SK-MEL-5 (cell line): ENCODE measurements at regions not wholly inside any gene's neighbourhood (a gene's known extent, or its start where the extent isn't known, plus 50 kb on each side); places are given as distances from the start of the nearest gene placed in this dataset.
"Not testable (repeated sequence)": the region's sequence is repeated elsewhere in the genome, so short reads cannot be mapped to it uniquely, and the experiment has no call there.

Experiments
- DNase-seq: peaks from one replicate; pipeline ENCODE4 v3.0.0-alpha.2; 2016; ENCODE audit warnings: low read depth, low spot score
- in situ Hi-C: cut with HindIII; loops from 2 replicates; pipeline ENCODE4 v1.10.0; 2016; ENCODE audit warnings: low sequenced_read_pairs, high pct_unique_total_duplicates, low pct_unique_long_range_greater_than_20kb

DNA sequence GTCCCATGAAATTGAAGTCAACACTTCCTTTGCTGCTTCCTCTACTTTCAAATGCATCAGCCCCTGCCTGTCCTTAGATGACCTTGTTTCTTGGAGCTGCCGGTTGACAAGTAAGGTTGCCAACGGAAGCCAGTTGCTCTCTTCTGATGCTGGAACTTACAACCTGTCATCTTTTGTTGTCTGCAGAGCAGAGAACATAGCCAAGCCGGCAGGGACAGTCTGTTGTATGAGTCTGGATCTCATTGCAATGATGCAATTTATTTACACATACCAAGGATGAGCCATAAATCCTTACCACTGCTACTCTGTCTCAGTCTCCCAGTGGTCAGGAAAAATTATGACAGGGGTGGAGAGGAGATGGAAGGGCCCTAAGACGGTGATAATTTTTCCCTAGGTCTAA is 151.4 kb downstream of the BLID start:
- in situ Hi-C loops, result no loop called here
- DNase-seq, result no peak

DNA sequence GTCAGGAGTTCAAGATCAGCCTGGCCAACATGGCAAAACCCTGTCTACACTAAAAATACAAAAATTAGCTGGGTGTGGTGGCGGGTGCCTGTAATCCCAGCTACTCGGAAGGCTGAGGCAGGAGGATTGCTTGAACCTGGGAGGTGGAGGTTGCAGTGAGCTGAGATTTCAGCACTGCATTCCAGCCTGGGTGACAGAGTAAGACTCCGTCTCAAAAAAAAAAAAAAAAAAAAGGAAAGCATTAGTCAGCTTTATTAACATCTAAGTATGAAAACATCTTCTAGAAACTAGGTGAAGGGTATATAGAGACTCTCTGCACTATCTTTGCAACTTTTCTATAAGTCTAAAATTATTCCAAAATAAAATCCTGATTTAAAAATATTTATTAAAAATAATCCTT is 152.2 kb downstream of the BLID start:
- DNase-seq, in situ Hi-C loops: not testable (repeated sequence)

DNA sequence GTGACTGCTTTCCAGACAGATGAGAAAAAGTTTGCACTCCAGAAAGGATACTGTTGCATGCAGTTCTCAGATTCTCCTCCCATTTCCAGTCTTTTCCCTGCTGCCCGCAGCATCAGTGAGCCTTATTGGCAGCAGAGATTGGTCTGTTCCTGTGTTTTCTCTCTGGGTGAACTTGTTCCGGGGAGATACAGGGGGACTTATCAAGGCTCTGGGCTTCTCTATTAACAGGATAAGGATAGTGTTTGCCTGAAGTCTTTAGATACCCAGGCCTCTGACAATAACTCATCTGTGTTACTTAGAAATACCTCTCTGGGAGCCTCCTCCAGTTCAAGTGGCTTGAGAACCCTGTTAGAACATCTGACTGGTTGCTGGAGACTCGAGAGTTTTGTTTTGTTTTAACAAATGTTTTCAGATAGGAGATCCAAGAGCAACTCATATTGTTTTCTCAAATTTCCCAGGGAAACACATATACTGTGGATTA is 154.7 kb downstream of the BLID start:
- peak; percentile 20 for DNase-seq
- in situ Hi-C loops, result no loop called here

DNA sequence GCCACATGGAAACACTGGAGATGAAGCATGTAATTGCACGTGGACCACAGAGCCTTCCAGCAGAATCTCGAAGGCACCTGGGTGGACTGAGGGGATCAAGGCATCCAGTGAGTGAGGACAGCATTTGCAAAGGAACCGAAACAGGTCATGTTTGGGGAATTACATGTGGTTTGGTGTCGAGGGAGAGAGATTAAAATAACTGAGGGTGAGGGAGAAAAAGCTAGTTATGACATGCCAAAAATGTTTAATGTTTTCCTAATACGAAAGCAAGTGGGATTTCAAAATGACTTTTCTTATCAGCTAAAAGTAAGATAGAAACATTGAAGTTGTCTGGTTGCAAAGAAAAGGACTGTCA is 157.1 kb downstream of the BLID start:
- DNase-seq, result no peak
- in situ Hi-C loops, result no loop called here

DNA sequence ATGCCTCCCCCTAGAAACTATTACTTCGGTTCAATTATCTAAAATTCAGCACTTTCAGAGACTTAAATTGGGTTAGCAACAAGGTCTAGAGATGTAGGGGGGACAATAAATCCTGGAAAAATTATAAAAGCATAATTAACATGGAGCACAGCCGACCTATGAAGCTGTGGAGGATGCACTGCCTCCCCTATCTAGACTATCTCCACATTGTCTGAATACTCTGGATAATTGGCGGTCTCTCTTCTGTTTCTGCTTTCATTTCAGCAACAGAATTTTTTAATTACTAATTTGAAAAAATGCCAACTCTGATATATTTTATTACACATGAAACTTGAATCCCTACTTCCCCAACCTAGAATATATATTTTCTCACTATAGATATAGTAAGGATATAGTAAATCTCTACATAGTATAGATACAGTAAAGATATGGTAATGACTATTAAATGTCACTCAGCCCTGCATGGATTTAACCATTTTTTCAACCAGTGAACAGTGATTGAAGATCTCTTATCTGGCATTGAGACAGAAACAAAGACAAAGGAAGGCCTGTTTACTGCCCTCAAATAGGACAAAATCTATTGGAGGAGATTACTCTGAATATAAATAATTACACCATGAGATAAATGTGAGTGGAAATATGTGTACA is 157.6 kb downstream of the BLID start:
- in situ Hi-C loops, result no loop called here
- DNase-seq, result no peak

DNA sequence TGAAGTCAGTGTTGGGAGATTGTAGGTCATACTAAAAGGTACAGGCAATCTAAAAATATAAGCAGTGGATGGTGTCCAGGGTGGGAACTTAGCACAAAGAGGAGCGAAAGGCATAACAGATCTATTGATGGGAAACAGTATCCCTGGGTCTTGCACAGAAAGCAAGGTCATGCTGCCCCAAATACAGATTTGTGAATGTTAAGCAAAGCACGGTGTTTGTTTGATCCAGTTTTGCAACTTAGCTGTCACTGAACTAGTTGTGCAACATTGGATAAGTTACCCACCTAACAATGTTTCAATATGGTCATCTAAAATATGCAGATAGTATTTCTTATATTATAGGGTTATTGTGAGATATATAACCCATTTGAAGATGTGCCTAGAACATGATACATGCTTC is 162.9 kb downstream of the BLID start:
- in situ Hi-C loops, result no loop called here
- DNase-seq, result no peak

DNA sequence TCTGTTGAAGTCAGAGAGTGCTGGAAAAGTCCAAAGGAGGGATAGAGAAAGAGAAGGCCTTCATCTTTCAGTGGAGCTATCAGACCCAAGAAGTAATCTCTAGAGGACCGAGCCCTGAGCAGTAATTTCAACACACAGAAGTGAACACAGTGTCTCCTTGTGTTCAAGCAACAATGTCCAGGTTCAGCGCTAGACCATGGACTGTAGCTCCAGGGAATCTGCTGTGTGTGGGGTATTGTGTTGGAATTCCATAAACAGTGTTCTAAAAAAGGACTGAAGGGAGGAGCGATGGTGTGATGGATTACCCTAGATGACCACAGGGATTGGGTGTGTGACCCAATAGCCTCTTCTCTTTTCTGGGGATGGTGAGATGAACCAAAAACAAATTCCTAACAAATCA is 165.9 kb downstream of the BLID start:
- DNase-seq, result peak; percentile 90
- in situ Hi-C loops, result no loop called here

DNA sequence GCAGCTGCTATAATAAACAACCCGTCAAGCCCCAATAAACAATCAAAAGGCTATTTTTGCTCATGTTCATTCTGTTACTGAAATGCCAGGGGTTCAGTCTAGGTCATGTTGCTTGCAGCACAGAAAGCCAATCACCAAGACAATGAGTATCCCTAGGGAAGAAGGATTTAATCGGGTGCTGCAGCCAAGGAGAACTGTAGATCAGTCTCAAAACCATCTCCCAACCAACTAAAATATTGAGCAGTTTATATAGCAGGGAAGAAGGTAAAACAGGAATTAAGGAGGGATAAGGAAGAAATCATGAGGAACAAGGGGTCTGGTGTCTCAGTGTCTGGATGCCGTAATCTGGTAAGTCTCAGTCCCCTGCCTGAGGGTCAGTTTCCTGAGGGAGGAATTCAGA is 169.5 kb downstream of the BLID start:
- in situ Hi-C loops, result no loop called here
- DNase-seq, result no peak

DNA sequence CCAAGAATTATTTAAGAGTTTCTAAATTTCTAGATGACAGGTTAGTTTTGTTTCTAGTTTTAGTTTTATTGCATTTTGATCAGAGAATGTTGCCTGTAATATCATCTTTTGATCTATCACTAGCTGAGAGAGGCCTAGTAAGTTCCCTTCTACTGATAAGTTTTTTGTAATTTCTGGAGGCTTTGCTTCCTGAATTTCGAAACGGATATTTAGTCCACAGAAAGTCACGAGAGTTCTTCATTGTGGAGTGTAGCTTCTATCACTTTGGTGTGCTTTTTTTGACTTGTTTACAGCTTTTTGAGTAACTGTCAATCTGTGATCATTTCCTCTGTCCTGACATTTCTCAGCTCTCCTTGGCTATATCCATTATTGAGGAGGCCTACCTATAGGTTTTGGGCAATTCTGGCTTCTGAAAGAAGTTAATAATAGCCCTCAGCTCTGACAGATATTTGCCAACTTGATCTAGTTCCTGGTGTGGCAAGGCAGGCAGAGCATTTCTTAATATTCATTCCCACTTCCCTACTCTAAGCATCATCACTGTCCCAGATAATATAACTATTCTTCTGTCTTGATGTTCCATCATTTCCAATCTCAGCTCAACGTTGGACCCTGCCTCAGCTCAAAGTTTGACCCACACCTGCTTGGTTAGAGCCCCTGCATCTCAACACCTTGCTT is 171.3 kb downstream of the BLID start:
- DNase-seq, result no peak
- in situ Hi-C loops, result no loop called here

DNA sequence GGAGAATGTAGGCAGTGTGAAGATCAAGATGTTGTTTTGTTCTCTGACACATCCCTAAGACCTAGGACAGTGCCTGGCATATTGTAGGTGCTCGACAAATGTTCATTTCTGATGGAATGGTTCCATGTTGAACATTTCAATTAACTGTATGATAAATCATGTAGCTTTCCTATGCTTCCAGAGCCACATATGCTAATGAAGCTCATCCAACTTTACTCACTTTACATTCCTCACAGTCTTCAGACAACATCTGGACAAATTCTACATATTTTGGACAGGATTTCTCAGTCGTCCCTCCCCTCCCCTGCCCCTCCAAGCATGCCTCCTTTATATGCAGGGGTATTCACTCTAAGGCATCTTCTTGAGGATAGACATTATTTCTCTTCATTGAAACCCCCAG is 177.9 kb downstream of the BLID start:
- no peak for DNase-seq
- in situ Hi-C loops, result no loop called here

DNA sequence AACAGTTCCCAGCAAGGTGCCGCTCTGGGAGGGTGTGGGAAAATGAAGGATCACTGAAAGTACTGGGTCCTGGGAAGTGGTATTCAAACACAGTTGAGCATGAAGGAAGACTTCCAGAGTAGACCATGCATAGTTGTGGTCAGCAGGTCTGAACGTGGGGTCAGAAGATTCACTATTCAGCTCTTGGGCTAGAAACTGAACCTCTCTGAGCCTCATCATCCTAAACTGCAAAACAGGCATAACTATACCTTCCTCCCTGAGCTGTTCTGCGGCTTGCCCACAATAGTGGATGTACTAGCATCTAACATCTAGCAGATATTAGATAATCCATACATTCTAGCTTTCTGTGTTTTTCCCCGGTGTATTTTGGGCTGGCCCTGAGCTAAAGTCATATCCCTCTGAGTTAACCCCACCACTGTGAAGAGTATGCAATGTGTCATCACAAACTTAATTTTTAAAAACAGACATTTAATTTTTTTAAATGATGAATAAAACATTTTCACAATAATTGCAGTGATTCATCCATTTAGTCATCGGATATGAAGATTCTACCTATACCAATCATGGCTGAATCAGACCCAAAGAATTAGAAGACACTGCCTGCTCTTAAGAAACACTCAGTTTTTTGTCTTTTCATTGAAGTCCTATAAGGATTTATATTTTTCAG is 179.1 kb downstream of the BLID start:
- in situ Hi-C loops, result no loop called here
- DNase-seq, result no peak

DNA sequence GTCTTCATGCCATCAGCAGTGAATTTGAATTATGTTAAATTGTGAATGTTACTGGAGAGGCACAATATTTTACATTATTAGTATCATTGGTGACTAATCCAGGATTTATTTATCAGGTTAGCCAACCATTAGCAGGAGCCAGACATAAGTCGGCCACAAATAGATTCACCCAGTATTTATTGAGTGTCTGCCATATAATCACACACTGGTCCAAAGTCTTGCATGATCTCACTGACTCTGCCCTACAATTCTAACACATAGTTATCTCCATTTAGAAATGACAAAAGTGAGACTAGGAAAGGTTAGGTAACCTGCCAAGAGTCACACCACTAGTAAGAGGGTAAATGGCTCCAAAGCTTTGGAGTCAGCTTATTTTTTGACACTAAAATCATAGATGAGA is 179.6 kb downstream of the BLID start:
- in situ Hi-C loops, result no loop called here
- no peak for DNase-seq

DNA sequence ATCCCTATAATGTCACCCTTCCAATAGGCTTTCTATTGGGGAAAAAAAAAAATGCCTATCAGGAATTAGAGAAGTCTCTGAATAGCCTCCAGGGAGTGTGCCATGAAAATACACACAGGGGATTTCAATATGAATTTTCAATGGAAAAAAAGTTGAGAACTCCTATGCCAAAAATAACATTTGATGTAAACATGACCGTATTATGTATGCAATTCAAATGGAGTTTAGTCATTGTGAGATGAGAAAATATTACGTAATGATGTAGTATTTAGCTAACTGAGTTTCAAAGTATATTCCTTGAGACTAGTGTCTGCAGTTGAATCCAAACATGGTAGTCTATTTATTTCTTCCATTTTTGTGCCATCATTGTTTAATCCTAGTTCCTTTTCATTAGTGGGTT is 182.3 kb downstream of the BLID start:
- in situ Hi-C loops, result no loop called here
- DNase-seq, result no peak

DNA sequence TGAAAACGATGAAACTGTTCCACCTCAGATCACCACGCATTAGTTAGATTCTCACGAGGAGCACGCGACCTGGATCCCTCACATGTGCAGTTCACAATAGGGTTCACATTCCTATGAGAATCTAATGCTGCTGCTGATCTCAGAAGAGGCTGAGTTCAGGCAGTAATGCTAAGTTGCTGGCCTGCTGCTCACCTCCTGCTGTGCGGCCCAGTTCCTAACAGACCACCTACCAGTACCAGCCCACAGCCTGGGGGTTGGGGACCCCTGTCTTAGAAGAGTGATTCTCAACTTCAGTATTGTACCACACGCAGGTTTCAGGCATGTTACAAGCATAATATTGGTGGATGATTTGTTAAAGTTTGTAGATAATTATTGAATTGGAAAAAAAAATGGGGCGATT is 182.7 kb downstream of the BLID start:
- in situ Hi-C loops, result no loop called here
- DNase-seq, result no peak

DNA sequence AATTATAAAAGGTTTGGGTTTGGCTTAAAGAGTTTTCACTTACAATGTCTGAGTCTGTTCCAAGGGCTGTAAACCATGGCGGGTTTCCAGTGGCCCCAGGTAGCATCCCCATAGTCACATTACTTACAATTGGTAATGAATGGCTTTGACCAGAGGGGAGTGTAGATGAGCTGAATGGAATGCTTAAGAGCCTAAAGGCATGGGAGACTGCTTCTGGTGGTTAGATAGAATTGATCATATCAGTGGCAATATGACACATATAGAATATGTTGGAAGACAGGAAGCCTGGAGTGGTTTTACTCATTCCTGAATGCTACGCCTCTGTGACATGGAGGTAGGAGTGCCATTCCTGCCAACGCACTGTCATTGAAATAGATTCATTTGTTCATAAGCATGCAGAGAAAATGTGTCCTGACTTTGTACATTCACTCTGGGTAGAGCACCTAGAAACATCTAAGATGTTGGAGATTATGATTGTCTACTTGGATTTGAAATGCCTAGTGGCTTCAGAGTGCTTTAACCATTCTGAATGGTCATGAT is 183.3 kb downstream of the BLID start:
- DNase-seq, result no peak
- in situ Hi-C loops, result no loop called here

DNA sequence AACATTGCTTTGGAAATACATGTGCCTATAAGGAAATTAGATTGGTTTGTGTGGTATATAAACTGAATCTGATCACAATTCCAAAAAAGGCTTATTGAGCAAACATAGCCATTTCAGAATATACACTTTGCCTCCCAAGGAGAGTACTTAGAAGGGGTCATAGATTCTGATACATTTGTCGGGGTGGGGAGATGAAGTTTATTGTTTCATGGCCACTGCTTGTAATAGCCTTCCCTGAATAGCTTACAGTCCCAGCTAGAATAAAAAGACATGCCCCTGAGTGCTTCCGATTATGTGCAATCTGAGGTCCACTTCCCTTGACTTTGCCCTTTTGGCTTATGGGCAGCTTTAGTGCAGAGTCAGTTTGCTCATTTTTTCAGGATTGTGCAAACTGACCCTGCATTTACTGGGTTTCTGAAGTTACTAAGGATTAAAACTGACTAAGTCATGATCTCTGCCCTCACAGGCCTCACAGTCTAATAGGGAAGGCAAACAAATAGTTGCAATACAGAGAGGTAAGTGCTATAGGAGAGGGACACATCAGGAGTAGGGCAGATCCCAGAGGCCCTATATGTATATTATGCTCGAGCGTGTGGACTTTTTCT is 184.2 kb downstream of the BLID start:
- DNase-seq, result no peak
- in situ Hi-C loops, result no loop called here

DNA sequence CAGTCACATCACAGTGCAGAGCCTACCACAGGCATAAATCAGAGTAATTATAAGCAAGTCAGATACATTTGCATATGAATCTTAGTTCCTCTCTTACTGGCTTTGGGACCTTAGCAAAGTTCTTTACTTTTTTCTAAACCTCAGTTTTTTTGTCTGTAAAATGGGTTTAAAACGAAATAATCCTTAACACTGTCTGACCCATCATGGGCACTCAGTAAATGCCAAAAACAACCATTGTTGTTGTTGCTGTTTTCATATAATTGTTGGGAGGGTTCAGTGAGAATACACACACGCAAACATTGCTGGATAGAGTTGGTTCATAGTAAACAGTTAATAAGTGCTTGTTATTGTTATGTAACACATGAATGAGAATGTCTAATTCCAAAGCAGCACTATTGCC is 184.9 kb downstream of the BLID start:
- no peak for DNase-seq
- in situ Hi-C loops, result no loop called here
